Iris pigment epithelial cell (primary cell): ENCODE measurements at regions not wholly inside any gene's neighbourhood (a gene's known extent, or its start where the extent isn't known, plus 50 kb on each side); places are given as distances from the start of the nearest gene placed in this dataset.

Experiments used
- DNase-seq: peaks from one replicate; pipeline ENCODE4 v3.0.0-alpha.2; 2011; ENCODE audit warnings: low read depth

- peak; percentile 50 for DNase-seq
Measured at GRCh38 chrX:55546956-55547355, 57.3 kb upstream of the USP51 start.
